Thoracic aorta (tissue), 2 donors: ENCODE measurements at regions not wholly inside any gene's neighbourhood (a gene's known extent, or its start where the extent isn't known, plus 50 kb on each side); places are given as distances from the start of the nearest gene placed in this dataset.
"Not testable (repeated sequence)": the region's sequence is repeated elsewhere in the genome, so short reads cannot be mapped to it uniquely, and the experiment has no call there.

Source experiments
- ATAC-seq: fragments of 150-250 bp; one replicate; pipeline ENCODE4 v1.8.0; 2017; ENCODE audit warnings: low read depth; ENCODE audit not compliant: insufficient number of reproducible peaks, low FRiP score
- DNase-seq: peaks from one replicate; pipeline ENCODE4 v3.0.0-alpha.2; 2020; ENCODE audit warnings: low spot score
- H3K27ac ChIP-seq, 2 donors: fragments of 200-600 bp; sonication (generic); 1 replicate in 1 of 2; 2 replicates in 1 of 2; pipeline ENCODE4 v1.5.1; 2016; ENCODE audit warnings: mild to moderate bottlenecking in 2 of 2, moderate library complexity in 2 of 2
- H3K27me3 ChIP-seq: fragments of 200-600 bp; sonication (generic); replicated peaks from 2 replicates; pipeline ENCODE4 v1.6.0; 2016; ENCODE audit warnings: mild to moderate bottlenecking; ENCODE audit not compliant: insufficient read depth
- H3K36me3 ChIP-seq: fragments of 200-600 bp; sonication (generic); one replicate; pipeline ENCODE4 v1.5.1; 2016
- H3K4me1 ChIP-seq, 2 donors: fragments of 200-600 bp; sonication (generic); 1 replicate in 1 of 2; 2 replicates in 1 of 2; pipeline versions ENCODE4 v1.5.1 to v1.6.0; 2016; ENCODE audit warnings: low read depth in 2 of 2, mild to moderate bottlenecking in 1 of 2; ENCODE audit not compliant: control insufficient read depth in 1 of 2
- H3K4me3 ChIP-seq: fragments of 200-600 bp; sonication (generic); 2 replicates; pipeline ENCODE4 v1.5.1; 2016; ENCODE audit warnings: mild to moderate bottlenecking
- H3K9me3 ChIP-seq: fragments of 200-600 bp; sonication (generic); 2 replicates; pipeline ENCODE4 v1.5.1; 2016
- CTCF ChIP-seq: fragments of 200-600 bp; sonication (generic); IDR thresholded peaks from one replicate; pipeline ENCODE4 v1.5.1; 2019; ENCODE audit warnings: antibody characterized with exemption

GRCh38 chr6:14241255-14242070 lies 123.9 kb downstream of the CD83 start:
- no peaks in the 10 kb centered on the region for H3K27me3 ChIP-seq

GRCh38 chr6:14242912-14243311 lies 125.3 kb downstream of the CD83 start:
- H3K4me1 ChIP-seq, H3K27ac ChIP-seq, DNase-seq, H3K27me3 ChIP-seq, H3K36me3 ChIP-seq, H3K4me3 ChIP-seq, ATAC-seq, H3K9me3 ChIP-seq: not testable (repeated sequence)

More at GRCh38 chr6:14241255-14242070, 123.9 kb downstream of the CD83 start:
- H3K27ac ChIP-seq: no peak overlapping the region
- ATAC-seq (no peak), DNase-seq (no peak)
- no peaks in the 10 kb centered on the region for H3K36me3 ChIP-seq
- no peak for TF ChIP-seq CTCF
- no peaks in the 10 kb centered on the region for H3K4me1 ChIP-seq
- no peaks in the 10 kb centered on the region for H3K9me3 ChIP-seq
- H3K4me3 ChIP-seq: no peak overlapping the region

GRCh38 chr6:14243597-14243996 lies 126.0 kb downstream of the CD83 start:
- no peak for DNase-seq
- no peaks in the 10 kb centered on the region for H3K36me3 ChIP-seq
- no peaks in the 10 kb centered on the region for H3K27me3 ChIP-seq
- no peak for TF ChIP-seq CTCF
- H3K27ac ChIP-seq: no peak overlapping the region
- H3K9me3 ChIP-seq: no peaks in the 10 kb centered on the region
- no peaks in the 10 kb centered on the region for H3K4me1 ChIP-seq
- no peak overlapping the region for H3K4me3 ChIP-seq
- ATAC-seq: no peak

GRCh38 chr6:14246876-14247275 lies 129.3 kb downstream of the CD83 start:
- no peak for DNase-seq

GRCh38 chr6:14250573-14250972 lies 133.0 kb downstream of the CD83 start:
- H3K36me3 ChIP-seq: no peaks in the 10 kb centered on the region
- no peaks in the 10 kb centered on the region for H3K9me3 ChIP-seq
- TF ChIP-seq CTCF: no peak
- H3K27me3 ChIP-seq: no peaks in the 10 kb centered on the region
- no peak for ATAC-seq
- no peak overlapping the region for H3K4me3 ChIP-seq
- DNase-seq: no peak
- H3K4me1 ChIP-seq: no peaks in the 10 kb centered on the region
- H3K27ac ChIP-seq: no peak overlapping the region

More at GRCh38 chr6:14246876-14247275, 129.3 kb downstream of the CD83 start:
- TF ChIP-seq CTCF: no peak
- Histone ChIP-seq H3K4me1 (no peaks in the 10 kb centered on the region), H3K4me3 (no peak overlapping the region), H3K27ac (no peak overlapping the region), H3K36me3 (no peaks in the 10 kb centered on the region), H3K27me3 (no peaks in the 10 kb centered on the region), H3K9me3 (no peaks in the 10 kb centered on the region)
- no peak for ATAC-seq
